GM19467 (cell line): ENCODE measurements at regions not wholly inside any gene's neighbourhood (a gene's known extent, or its start where the extent isn't known, plus 50 kb on each side); places are given as distances from the start of the nearest gene placed in this dataset.
A peak's percentile ranks its signal among the peaks of the same experiment; 100 is the strongest.
"Not testable (repeated sequence)": the region's sequence is repeated elsewhere in the genome, so short reads cannot be mapped to it uniquely, and the experiment has no call there.

ENCODE experiments used
- ATAC-seq: cut with Tn5 transposase; IDR thresholded peaks from one replicate; pipeline ENCODE4 v1.9.1; 2021; ENCODE audit warnings: mild to moderate bottlenecking, moderate library complexity; ENCODE audit not compliant: unreplicated experiment

DNA sequence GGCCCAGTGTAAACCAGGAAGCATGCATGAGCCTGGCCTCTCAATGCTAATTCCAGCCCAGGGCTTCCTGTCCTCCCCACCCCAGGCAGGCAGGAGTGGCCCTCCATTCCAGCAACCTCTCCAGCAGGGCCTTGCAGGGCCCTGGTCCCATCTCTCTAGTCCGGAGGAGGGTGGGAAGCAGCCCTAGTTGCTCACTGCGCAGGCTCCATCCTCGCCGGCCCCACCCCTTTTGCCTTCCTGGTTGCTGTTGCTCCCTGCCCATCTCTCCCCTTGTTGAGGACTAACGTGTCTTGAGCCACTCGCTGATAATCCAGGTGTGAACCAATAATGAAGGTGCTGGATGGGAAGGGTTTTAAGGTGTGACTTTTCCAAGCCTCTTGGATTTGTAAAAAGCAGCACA is 161.2 kb upstream of the BCOR start:
- ATAC-seq, result no peak

DNA sequence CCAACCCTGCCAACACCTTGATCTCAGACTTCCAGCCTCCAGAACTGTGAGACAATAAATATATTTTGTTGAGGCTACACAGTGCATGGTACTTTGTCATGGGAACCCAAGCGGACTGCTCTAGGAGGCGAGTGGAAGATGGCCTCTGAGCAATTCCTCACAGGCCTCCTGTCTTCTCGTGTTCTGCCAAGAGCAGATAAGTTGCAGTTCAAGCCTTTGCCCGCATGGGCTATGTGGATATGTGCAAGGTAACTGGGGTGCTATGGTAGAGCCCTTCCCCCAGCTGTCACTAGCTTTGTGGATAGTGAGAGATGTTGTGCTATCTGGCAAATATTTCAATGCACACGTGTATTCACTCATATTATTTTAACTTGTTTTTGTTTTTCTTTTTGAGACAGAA is 156.0 kb upstream of the BCOR start:
- no peak for ATAC-seq

DNA sequence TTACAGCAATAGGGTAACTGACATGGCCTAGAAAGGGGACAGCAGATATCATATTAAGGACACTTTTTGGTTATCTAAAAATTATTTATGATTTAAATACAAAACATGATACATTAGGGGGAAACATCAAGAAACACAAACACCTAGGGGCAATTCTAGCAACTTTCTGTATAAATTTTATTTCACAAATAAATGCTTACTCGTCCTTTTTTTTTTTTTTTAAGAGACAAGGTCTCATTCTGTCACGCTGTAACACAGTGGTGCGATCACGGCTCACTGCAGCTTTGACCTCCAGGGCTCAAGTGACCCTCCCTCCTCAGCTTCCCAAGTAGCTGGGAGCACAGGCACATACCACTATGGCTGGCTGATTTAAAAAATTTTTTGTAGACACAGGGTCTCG is 151.8 kb upstream of the BCOR start:
- no peak for ATAC-seq

DNA sequence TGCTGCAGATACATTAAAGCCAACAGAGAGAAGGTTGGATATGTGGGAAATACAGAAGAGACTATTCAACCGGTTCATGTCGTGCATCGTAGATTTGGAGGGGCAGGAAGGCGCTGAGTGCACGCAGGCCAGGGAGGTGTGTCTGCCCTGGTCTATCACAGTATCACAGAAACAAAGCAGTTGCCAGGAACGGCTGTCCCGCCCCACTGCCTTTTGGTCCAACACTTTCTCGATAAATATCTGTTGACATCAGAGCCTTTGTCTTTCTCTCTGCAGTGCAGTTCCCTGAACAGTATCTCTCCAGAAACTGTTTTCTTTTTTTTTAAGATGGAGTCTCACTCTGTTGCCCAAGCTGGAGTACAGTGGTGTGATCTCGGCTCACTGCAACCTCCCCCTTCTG is 151.1 kb upstream of the BCOR start:
- ATAC-seq, result no peak

DNA sequence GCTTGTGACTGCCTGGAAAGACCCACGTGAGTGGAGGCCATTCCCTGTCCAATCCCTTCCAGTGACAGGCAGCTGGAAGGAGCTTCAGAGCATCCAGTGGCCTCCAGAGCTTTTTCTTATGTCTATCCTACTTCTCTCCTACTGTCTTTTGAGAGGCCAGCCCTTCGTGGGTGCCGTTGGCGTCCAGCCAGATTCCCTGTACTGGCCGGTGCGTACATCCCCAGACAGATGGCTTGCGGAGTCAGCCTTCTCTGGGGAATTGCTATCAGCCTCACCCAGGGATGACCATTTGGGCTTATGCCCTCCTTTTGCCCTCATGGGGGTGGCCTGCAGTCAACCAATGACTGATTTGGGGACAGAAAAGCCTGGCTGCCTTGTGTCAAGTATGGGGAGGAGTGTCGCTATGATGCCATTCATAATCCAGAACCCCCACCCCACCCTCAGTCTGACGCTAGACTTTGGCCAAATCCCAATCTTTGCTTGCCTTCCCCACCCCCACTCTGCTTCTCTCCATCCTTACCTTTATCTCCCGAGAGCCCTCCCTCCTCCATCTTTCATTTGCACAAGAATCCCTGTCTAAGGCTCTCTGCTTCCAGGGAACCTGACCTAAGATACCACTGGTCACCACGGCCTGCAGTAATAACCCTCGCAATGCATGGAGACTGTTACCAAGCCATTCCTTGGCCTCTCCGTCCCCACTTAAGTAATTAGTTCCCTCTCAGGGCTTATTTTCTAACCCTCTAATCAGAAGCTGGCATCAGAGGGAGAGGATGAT is 150.3 kb upstream of the BCOR start:
- no peak for ATAC-seq

DNA sequence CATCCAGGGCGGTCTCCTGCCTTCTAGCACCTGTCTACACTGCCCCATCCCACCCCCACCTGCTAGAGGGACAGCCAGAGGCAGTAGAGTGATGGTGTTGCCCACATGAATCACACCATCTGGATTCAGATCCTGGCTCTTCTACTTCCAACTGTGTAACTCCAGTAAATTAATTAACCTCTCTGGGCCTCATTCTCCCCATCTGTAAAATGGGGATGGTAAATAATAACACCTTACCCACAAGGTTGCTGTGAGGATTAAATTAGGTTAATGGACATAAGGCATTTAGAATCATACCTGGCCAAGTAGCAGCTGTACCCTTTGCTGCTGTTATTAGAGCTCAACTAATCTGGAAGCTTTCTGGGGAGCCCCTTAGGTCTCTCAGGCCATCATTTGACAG is 149.6 kb upstream of the BCOR start:
- no peak for ATAC-seq

DNA sequence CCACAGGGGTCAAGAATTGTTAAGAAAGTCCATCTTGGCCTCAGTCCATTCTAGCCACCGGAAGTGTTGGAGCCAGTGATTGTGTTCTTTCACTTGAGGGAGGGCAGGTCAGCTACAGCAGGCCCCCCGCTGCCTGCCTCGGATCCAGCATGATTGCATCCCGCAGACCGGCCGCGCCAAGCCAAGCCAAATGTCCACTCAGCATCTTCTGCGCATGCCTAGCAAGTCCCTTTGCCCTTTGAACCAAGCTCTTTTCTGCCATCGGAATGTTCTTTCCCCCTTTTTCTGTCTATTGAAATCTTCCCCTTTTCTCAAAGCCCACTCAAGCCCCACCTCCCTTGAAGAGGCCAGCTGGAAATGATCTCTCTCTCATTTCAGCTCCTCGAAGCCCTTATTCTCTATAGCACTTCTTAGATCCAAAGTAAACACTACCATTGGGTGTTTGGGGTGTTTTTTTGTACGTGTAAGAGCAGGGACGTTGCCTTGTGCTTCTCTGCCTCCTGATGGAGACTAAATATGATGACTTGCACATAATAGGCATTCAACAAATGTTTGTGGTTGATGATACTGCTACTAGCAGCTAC is 147.8 kb upstream of the BCOR start:
- no peak for ATAC-seq

DNA sequence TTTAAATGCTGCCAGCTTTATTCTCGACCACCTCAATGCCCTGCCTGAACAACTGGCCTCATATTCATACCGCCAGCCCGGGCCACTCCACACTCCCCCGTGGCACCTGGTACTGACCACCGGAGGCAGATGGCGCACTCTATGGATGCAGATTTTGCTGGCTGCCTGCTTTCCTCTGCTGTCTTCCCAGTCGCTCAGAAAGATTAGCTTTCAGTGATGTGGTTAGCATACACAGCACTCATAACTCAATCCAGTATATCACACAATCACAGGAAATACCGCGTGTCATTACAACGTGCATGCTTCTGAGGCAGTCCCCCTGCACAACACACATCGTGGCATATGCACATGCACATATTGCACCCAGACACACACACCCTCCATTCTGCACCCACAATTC is 147.2 kb upstream of the BCOR start:
- no peak for ATAC-seq

DNA sequence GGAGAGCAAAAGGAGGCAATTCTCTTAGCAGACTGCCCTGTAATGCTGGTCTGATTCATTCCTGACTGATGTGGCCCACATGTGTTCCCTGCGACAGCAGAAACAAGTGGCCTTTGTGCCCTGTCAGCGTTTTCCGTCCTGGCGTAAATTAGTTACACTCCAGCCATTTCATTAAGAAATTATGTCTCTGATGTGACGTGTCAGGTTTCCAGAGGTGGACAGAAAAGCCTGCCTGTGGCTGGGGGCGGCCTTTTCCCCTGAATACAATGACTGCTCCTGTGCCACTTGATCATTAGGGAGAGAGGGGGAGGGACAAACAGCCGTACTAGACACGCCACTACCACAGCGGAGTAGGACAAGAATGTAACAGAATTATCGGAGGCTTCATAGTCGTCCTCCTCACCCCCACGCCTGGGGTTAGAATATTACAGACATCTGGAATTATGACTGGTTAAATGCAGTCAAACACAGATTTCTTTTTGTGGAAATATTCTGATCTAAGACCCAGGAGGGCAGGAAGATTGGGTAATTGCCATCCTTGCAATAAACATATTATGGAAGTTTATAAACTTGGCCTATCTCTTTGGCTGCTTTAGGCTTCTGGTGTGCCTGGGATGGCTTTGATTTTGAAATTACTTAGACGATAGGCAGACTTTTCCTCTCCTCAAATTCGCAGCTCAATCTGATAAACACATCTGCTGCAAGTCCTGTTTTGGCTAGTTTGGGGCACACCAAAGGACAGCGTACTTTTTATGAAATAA is 146.2 kb upstream of the BCOR start:
- no peak for ATAC-seq

DNA sequence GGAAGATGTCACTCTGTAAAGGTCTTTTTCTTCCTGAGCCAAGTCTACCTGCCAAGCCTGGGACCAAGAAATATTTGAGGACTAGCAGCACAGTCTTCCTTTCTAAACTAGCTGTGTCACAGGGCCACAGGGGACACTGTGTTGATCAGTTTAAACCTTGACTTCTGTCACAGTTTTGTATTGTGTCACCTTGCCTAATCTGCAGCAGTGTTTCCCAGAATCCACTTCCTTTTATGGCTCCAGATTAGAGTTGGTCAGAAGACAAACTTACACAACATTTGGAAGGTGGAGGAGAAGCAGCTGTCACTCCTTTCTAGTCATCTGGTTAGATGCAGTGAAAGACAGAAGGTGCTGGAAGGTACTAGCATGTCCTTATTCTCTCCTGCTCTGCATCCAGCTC is 143.1 kb upstream of the BCOR start:
- ATAC-seq, result no peak

DNA sequence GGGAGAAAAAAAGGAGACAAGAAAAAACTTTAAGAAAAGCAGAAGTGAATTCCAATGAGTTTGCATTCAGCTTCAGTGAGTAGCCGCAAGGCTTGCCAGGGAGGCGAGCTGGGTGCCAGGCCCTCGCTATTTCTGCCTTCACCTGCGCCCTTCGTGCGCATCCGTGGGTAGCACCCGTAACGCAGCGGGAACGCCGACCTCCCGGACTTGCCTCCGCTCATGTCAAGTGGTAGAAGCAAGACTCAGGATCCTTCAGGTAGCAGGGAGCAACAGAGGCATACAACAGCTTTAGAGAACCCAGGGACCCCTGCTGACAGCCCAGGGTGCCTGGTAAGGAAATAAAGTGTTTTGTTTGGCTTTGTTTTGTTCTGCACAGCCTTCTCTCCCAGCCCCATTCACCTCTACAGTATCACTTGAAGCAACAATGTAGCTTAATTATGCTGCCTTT is 140.0 kb upstream of the BCOR start:
- no peak for ATAC-seq

DNA sequence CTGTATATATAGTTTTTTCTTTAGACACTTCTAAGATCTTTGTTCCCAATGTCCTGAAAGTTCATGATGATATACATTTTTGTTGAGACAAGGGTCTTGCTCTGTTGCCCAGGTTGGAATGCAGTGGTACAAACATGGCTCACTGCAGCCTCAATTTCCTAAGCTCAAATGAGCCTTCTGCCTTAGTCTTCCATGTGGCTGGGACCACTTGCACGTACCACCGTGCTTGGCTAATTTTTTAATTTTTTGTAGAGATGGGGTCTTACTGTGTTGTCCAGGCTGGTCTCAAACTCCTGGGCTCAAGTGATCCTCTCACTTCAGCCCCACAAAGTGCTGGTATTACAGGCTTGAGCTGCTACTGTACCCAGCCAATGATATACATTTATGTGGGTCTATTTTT is 132.9 kb upstream of the BCOR start:
- no peak for ATAC-seq

DNA sequence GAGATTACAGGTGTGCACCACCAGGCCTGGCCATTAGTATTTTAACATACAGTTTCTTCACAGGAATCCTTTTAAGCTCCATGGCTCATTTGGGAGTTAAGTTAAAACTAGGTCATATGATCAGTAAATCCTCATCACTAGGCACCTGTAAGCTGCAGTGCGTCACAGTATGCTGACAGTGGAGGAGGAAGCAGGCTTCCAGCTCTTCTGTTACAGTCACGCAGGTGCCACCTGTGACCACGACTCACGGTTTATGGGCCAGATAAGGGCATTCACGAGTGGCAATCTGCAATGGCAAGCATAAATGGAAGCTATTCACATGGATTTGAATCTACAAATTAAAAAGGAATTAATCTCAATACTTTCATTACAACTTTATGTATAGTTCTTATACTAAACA is 129.4 kb upstream of the BCOR start:
- no peak for ATAC-seq

DNA sequence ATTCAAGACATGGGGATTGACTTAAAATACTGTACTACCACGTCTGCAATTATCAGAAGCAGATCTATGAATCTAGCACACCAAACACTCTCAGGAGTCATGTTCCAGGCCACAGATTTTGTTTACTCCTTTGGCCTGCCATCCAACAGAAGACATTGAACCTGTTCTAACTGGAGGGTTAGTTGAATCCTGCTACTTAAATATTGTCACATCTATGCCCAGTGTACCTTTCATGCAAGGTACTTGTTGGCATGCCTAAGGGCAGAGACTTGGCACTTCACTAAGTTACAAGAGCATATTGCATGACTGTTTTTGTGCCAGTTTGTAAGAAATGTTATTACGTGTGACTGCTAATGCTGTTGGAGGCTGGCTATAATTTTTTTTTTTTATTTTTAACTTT is 126.9 kb upstream of the BCOR start:
- no peak for ATAC-seq

DNA sequence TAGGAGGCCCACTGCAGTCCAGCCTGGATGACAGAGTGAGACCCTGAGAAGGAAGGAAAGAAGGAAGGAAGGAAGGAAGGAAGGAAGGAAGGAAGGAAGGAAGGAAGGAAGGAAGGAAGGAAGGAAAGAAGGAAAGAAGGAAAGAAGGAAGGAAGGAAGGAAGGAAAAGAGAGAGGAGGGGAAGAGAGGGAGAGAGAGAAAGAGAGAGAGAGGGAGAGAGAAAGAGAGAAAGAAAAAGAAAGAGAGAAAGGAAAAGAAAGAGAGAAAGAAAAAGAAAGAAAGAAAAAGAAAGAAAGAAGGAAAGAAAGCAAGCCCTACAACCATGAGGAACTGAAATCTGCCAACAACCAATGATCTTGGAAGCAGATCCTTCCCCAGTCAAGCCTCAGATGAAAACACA is 124.9 kb upstream of the BCOR start:
- ATAC-seq, result not testable (repeated sequence)

DNA sequence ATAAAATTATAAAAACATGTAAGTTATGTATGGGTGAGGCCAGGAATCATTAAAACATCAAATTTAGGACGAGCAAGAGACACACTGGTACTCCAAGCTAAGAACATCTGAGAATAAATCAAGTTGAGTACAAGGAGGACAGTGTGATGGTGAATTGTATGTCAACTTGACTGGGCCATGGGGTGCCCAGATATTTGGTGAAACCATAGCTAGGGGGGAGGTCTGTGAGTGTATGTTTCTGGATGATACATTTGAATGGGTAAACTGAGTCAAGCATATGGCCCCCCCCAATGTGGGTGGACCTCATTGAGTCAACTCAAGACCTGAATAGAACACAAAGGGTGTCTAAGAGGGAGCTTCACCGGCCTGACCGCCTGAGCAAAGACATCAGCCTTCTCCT is 115.3 kb upstream of the BCOR start:
- ATAC-seq, result no peak

DNA sequence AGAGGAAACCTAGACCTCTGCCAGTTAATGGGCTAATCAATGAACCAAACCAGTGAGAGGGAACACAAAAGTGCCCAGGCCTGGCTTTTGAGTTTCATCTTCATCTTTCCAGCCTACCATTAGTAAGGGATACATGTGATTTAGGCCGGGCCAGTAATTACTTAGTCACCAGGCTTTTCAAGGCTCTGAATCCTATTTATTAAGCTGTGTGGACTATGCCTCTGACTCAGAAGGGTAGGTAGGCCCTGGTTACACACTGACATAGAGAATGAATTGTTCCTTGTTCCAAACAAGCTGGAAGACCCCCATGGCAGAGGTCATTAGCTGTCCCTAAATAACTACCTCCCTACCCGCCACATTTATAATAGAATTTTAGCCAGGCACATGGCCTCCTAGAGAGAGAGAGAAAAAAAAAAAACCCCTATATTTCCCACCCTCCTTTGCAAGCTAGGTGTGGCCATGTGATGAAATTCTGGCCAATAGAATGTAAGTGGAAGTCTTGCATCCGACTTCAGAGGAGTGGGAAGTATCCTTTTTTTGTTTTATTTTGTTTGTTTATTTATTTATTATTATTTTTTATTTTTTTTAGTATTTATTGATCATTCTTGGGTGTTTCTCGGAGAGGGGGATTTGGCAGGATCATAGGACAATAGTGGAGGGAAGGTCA is 112.3 kb upstream of the BCOR start:
- no peak for ATAC-seq

DNA sequence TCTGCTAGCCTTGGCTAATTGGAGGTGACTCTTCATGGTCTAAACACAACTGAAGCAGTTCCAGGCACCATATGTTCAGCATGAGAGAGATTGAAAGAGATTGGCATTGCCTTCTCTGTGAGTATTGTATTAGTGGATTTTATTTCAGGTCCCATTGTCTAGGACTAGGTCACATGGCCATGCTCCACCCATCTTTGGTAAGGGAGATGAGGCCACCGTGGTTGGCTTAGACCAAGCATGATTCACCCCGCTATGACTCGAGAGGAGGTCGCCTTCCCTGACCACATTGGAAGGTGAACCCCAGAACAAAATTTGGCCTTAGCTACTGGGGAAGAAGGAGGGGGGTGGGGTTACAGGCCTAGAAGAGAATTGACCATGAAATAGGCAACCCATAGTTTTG is 109.9 kb upstream of the BCOR start:
- no peak for ATAC-seq

DNA sequence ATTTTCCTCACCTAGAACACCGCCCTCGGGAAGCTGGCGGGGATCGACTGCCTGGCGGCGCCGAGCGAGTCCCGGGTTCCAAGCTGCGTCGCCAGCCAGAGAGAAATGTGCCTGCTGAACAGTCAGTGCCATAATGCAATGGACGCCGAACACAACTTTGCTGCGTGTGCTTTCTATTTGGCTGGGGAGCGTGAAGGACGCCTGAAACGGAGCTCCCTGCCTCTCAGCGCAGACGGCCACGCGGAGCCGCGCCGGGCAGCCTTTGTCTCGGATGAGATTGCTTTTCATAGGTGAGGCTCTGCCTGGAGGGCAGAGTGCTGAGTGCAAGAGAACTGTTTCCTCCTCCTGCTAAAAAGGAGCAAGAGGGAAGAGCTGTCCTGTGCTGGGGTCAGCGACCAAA is 107.7 kb upstream of the BCOR start:
- no peak for ATAC-seq

DNA sequence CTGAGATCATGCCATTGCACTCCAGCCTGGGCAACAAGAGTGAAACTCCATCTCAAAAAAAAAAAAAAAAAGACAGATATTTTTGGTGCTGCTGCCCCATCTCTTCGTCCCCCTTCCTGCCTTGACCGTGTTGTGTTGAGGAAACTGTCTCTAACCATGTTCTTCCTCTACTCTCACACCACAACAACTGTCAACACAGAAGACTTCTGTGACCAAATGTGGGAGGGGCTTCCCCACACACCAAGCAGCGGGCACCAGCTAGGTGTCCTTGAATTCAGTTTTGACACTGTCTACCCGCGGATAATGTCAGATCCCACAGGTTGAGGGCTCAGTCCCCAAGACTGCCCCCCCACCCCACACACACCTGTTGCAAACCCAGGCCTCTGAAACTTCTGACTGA is 104.7 kb upstream of the BCOR start:
- ATAC-seq, result no peak

DNA sequence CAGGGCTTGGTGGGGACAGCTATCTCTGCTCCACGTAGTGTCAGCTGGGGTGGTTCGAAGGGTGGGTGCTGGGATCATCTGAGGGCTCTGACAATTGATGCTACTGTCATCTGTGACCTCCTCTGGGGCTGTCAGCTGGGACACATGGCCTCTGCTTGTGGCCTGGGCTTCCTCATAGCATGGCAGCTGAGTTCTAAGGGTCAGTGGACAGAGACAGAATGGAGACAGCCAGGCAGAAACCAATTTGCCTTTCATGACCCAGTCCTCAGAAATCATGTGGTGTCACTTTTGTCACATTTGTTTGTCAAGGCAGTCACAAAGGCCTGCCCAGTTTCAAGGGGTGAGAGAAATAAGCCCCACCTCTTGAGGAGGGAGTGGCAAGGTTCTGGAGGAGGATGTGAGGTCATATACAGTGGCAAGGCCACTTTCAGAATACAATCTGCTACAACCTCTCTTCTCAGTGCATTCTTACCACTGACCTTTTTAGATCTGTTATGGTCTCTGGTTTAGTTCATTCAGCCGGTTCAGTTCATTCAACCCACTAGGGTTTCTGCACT is 103.6 kb upstream of the BCOR start:
- ATAC-seq, result peak; percentile 79
